ENCODE measurements at regions not wholly inside any gene's neighbourhood (a gene's known extent, or its start where the extent isn't known, plus 50 kb on each side); places are given as distances from the start of the nearest gene placed in this dataset.

DNA sequence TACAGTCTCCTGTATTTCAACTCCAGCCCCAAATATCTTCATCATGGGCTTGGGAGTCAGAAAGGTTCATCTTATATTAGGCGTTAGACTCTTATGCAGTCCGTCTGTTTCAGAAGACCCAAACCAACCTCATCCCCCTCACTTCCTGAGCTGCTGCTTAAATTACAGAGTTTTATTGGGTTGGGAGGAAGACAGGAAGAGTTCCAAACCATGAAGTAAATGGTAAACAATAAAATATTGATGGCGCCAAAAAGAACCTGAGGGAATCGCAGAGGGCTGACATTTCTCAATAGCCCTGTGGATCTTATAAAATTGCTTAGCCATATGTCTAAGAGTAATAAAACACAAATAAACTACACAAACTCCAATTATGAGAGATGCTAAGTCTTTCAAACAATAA lies 116.9 kb upstream of the C3orf80 start:
- H4K8ac ChIP-seq (ENCODE audit: low read depth in 2 of 2, low read length in 2 of 2): no peak overlapping the region
- H3K9me3 ChIP-seq (ENCODE audit: control insufficient read depth, insufficient read depth, low read length): no peaks in the 10 kb centered on the region
- no peak overlapping the region for H2AFZ ChIP-seq (replicated peaks; ENCODE audit: low read length, poor library complexity)
- no peak overlapping the region for H3K56ac ChIP-seq (ENCODE audit: extremely low read depth, insufficient read depth, low read length)
- no peaks in the 10 kb centered on the region for H3K9me1 ChIP-seq (ENCODE audit: insufficient read depth, low read length)
- H3K4ac ChIP-seq (ENCODE audit: low read depth, low read length): no peak overlapping the region
- POLR2A ChIA-PET (ENCODE audit: unreplicated experiment): no interaction called here
- in situ Hi-C loops (cut with MboI; ENCODE audit: low sequenced_read_pairs): no loop called here
- ATAC-seq (ENCODE audit: low read depth): no peak
- H2BK5ac ChIP-seq (ENCODE audit: low read depth, low read length, poor library complexity, severe bottlenecking): no peak overlapping the region
- H3K4me3 ChIP-seq (ENCODE audit: insufficient read depth, low read depth, low read length): no peak overlapping the region
- WGBS, 2 experiments (ENCODE audit: extremely low coverage in 2 of 2, insufficient read length in 1 of 2): no CpG with 5 or more reads among the region's 4 CpGs
- H3K4me1 ChIP-seq (ENCODE audit: control insufficient read depth, insufficient read depth, low read length): no peaks in the 10 kb centered on the region
- TF ChIP-seq, protein P1, sequence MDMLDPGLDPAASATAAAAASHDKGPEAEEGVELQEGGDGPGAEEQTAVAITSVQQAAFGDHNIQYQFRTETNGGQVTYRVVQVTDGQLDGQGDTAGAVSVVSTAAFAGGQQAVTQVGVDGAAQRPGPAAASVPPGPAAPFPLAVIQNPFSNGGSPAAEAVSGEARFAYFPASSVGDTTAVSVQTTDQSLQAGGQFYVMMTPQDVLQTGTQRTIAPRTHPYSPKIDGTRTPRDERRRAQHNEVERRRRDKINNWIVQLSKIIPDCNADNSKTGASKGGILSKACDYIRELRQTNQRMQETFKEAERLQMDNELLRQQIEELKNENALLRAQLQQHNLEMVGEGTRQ (IDR thresholded peaks at IDR 0.05; ENCODE audit: low read depth, low read length): no peak
- no peak for TF ChIP-seq FOS (IDR thresholded peaks at IDR 0.05; ENCODE audit: low read depth, low read length)
- TF ChIP-seq SMC3 (IDR thresholded peaks at IDR 0.05; ENCODE audit: low read depth, low read length): no peak
- TF ChIP-seq, protein P2, sequence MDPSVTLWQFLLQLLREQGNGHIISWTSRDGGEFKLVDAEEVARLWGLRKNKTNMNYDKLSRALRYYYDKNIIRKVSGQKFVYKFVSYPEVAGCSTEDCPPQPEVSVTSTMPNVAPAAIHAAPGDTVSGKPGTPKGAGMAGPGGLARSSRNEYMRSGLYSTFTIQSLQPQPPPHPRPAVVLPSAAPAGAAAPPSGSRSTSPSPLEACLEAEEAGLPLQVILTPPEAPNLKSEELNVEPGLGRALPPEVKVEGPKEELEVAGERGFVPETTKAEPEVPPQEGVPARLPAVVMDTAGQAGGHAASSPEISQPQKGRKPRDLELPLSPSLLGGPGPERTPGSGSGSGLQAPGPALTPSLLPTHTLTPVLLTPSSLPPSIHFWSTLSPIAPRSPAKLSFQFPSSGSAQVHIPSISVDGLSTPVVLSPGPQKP (IDR thresholded peaks at IDR 0.05; ENCODE audit: borderline replicate concordance, low read depth, low read length): no peak
- TF ChIP-seq, protein P3, sequence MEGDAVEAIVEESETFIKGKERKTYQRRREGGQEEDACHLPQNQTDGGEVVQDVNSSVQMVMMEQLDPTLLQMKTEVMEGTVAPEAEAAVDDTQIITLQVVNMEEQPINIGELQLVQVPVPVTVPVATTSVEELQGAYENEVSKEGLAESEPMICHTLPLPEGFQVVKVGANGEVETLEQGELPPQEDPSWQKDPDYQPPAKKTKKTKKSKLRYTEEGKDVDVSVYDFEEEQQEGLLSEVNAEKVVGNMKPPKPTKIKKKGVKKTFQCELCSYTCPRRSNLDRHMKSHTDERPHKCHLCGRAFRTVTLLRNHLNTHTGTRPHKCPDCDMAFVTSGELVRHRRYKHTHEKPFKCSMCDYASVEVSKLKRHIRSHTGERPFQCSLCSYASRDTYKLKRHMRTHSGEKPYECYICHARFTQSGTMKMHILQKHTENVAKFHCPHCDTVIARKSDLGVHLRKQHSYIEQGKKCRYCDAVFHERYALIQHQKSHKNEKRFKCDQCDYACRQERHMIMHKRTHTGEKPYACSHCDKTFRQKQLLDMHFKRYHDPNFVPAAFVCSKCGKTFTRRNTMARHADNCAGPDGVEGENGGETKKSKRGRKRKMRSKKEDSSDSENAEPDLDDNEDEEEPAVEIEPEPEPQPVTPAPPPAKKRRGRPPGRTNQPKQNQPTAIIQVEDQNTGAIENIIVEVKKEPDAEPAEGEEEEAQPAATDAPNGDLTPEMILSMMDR (conservative IDR thresholded peaks at IDR 0.05; ENCODE audit: low read depth, low read length): no peak
- no peak for TF ChIP-seq CHD1 (IDR thresholded peaks at IDR 0.05; ENCODE audit: low read depth, low read length)
- no peak for TF ChIP-seq CEBPB (IDR thresholded peaks at IDR 0.05; ENCODE audit: low read depth, low read length)
- no peak for TF ChIP-seq RFX5 (IDR thresholded peaks at IDR 0.05; ENCODE audit: low read depth, low read length)
- no peak overlapping the region for H4K5ac ChIP-seq (ENCODE audit: low read depth, low read length)
- H3K36me3 ChIP-seq (ENCODE audit: control insufficient read depth, insufficient read depth, low read length): no peaks in the 10 kb centered on the region
- H2AK5ac ChIP-seq (ENCODE audit: low read depth, low read length): no peak overlapping the region
- no peaks in the 10 kb centered on the region for H4K20me1 ChIP-seq (ENCODE audit: insufficient read depth, low read length)
- BruUV-seq (replicated peaks): no TSS peak
- no peak overlapping the region for H3K23ac ChIP-seq (ENCODE audit: low read depth, low read length)
- H3K79me1 ChIP-seq (ENCODE audit: low read depth in 1 of 2, low read length in 2 of 2): no peaks in the 10 kb centered on the region
- dilution Hi-C loops (cut with HindIII; ENCODE audit: low sequenced_read_pairs, unreplicated experiment): no loop called here
- no peak overlapping the region for H2BK120ac ChIP-seq (ENCODE audit: low read depth, low read length)
- H3K14ac ChIP-seq (replicated peaks; ENCODE audit: low read depth, low read length): no peak overlapping the region
- no peak overlapping the region for H3K4me2 ChIP-seq (ENCODE audit: low read depth, low read length)
- no peak for DNase-seq
- no peak overlapping the region for H4K91ac ChIP-seq (ENCODE audit: insufficient read depth, low read depth, low read length)
- H2AK9ac ChIP-seq (replicated peaks; ENCODE audit: low read depth, low read length, poor library complexity): no peak overlapping the region
- CTCF ChIA-PET: no interaction called here
- no peak overlapping the region for H3K27ac ChIP-seq (ENCODE audit: insufficient read depth, low read length)
- no peak overlapping the region for H3K18ac ChIP-seq (ENCODE audit: low read depth, low read length)
- H3K9ac ChIP-seq (ENCODE audit: low read depth, low read length): no peak overlapping the region
- no peak overlapping the region for H2BK15ac ChIP-seq (ENCODE audit: low read depth, low read length)
- no peak overlapping the region for H2BK20ac ChIP-seq (ENCODE audit: low read depth, low read length)
- H3K27me3 ChIP-seq (ENCODE audit: control insufficient read depth, insufficient read depth, low read length): peaks cover 4% of the 10 kb centered on the region
- intact Hi-C loops (cut with micrococcal nuclease): no loop called here

All from IMR-90 (cell line).